ENCODE measurements at regions not wholly inside any gene's neighbourhood (a gene's known extent, or its start where the extent isn't known, plus 50 kb on each side); places are given as distances from the start of the nearest gene placed in this dataset.

DNA sequence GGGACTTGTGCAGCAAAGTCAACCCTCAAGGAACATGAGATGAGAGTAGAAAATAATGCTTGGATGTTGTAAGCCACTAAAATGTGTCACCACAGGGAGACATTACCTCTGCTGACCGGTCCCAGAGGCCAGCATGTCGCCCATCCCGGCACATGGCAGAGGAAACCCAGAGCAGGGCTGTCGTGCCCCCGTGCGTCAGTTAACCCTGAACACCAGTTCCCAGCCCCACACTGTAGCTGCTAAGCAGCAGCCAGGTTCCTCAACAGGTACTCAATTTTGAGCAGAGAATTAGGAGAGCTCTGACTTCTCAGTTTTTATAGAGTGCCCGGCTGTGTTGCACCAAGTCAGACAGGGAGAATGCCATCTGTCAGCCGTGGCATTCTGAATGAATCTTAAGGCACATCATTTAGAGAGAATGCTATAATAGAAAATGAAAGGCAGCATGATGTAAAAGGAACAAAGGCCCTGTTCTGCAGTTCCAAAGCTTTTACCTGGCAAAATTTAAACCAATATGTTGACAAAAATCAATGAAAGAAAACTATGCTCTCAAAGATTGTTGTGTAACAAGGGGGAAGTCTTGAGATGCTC is 307.9 kb downstream of the METTL4 start:
- Mint-ChIP-seq H3K36me3 (ENCODE audit: low read depth) (no peaks in the 10 kb centered on the region), H3K27ac (no peak overlapping the region), H3K27me3 (ENCODE audit: insufficient read depth) (no peaks in the 10 kb centered on the region), H3K9me3 (no peaks in the 10 kb centered on the region), H3K4me1 (peaks cover 10% of the 10 kb centered on the region), H3K4me3 (no peak overlapping the region)
- TF ChIP-seq, protein P1, sequence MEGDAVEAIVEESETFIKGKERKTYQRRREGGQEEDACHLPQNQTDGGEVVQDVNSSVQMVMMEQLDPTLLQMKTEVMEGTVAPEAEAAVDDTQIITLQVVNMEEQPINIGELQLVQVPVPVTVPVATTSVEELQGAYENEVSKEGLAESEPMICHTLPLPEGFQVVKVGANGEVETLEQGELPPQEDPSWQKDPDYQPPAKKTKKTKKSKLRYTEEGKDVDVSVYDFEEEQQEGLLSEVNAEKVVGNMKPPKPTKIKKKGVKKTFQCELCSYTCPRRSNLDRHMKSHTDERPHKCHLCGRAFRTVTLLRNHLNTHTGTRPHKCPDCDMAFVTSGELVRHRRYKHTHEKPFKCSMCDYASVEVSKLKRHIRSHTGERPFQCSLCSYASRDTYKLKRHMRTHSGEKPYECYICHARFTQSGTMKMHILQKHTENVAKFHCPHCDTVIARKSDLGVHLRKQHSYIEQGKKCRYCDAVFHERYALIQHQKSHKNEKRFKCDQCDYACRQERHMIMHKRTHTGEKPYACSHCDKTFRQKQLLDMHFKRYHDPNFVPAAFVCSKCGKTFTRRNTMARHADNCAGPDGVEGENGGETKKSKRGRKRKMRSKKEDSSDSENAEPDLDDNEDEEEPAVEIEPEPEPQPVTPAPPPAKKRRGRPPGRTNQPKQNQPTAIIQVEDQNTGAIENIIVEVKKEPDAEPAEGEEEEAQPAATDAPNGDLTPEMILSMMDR (conservative IDR thresholded peaks at IDR 0.05): no peak
- H3K36me3 ChIP-seq (ENCODE audit: control insufficient read depth, insufficient read depth, low read length): no peaks in the 10 kb centered on the region
- no peaks in the 10 kb centered on the region for H3K27me3 ChIP-seq (ENCODE audit: control insufficient read depth, insufficient read depth, low read length, poor library complexity, severe bottlenecking)
- DNase-seq: no peak
- H3K4me3 ChIP-seq (ENCODE audit: low read length): no peak overlapping the region
- no peaks in the 10 kb centered on the region for H3K4me1 ChIP-seq (ENCODE audit: control insufficient read depth, insufficient read depth, low read length)
- no peak overlapping the region for H3K9ac ChIP-seq (ENCODE audit: extremely low read depth, low read length, poor library complexity, severe bottlenecking)
- 93 to 96% methylated on average over 8 of the region's 8 CpGs for WGBS, 2 experiments (ENCODE audit: insufficient coverage in 1 of 2, insufficient read length in 1 of 2)
- H3K27ac ChIP-seq (ENCODE audit: low read depth, low read length): no peak overlapping the region
- no peaks in the 10 kb centered on the region for H3K9me3 ChIP-seq (ENCODE audit: control insufficient read depth, low read length)

DNA sequence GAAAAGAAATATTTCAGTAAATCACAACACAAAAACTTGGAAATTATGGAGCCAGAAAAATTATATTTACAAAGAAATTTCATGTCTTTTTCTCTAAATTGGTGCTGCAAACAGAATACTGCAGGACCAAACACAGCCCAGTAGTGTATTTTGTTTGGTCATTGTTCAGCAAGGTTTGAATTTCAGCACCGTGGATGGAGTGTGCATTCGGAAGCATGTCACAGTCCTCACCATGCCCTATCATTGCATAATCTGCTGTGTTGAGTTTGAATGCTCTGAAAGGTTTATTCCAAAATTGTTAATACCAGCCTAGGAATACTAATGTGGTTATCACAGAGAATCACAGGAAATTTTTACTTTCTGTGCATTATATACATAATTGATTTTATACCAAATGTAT is 296.7 kb downstream of the METTL4 start:
- Mint-ChIP-seq H3K4me1 (no peaks in the 10 kb centered on the region), H3K4me3 (no peak overlapping the region), H3K27ac (no peak overlapping the region), H3K9me3 (peaks cover 2% of the 10 kb centered on the region), H3K36me3 (ENCODE audit: low read depth) (no peaks in the 10 kb centered on the region), H3K27me3 (ENCODE audit: insufficient read depth) (peaks cover 1% of the 10 kb centered on the region)
- Histone ChIP-seq H3K9me3 (ENCODE audit: control insufficient read depth, low read length) (peaks cover 7% of the 10 kb centered on the region), H3K4me3 (ENCODE audit: low read length) (no peak overlapping the region), H3K36me3 (ENCODE audit: control insufficient read depth, insufficient read depth, low read length) (no peaks in the 10 kb centered on the region), H3K27ac (ENCODE audit: low read depth, low read length) (no peak overlapping the region), H3K27me3 (ENCODE audit: control insufficient read depth, insufficient read depth, low read length, poor library complexity, severe bottlenecking) (no peaks in the 10 kb centered on the region), H3K9ac (ENCODE audit: extremely low read depth, low read length, poor library complexity, severe bottlenecking) (no peak overlapping the region), H3K4me1 (ENCODE audit: control insufficient read depth, insufficient read depth, low read length) (no peaks in the 10 kb centered on the region)
- 91 to 93% methylated on average over 2 of the region's 2 CpGs for WGBS, 2 experiments (ENCODE audit: insufficient coverage in 1 of 2, insufficient read length in 1 of 2)
- no peak for DNase-seq
- TF ChIP-seq, protein P1 (conservative IDR thresholded peaks at IDR 0.05): no peak

DNA sequence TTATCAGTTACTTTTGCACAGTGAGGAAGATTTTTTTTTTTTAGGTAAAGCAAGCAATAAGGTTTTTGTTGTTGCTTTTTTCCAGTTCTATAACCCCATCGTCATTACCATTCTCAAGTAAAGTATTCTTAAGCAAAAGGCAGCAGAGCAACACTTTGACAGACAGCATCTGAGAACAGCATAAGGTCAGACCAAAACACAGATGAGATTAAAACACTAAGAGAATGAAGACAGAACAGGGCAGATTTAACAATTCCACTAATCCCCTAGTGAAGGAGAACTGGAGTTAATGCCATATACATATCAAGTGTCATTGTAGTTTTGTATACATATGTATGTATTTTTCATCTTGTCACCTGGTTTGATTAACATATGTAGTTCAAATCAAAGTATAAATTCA is 290.2 kb downstream of the METTL4 start:
- no peak for DNase-seq
- Histone ChIP-seq H3K9me3 (ENCODE audit: control insufficient read depth, low read length) (no peaks in the 10 kb centered on the region), H3K9ac (ENCODE audit: extremely low read depth, low read length, poor library complexity, severe bottlenecking) (no peak overlapping the region), H3K4me1 (ENCODE audit: control insufficient read depth, insufficient read depth, low read length) (no peaks in the 10 kb centered on the region), H3K27me3 (ENCODE audit: control insufficient read depth, insufficient read depth, low read length, poor library complexity, severe bottlenecking) (no peaks in the 10 kb centered on the region), H3K36me3 (ENCODE audit: control insufficient read depth, insufficient read depth, low read length) (no peaks in the 10 kb centered on the region), H3K4me3 (ENCODE audit: low read length) (no peak overlapping the region), H3K27ac (ENCODE audit: low read depth, low read length) (no peak overlapping the region)
- Mint-ChIP-seq H3K27me3 (ENCODE audit: insufficient read depth) (no peaks in the 10 kb centered on the region), H3K27ac (no peak overlapping the region), H3K9me3 (no peaks in the 10 kb centered on the region), H3K4me1 (no peaks in the 10 kb centered on the region), H3K36me3 (ENCODE audit: low read depth) (no peaks in the 10 kb centered on the region), H3K4me3 (no peak overlapping the region)
- TF ChIP-seq, protein P1 (conservative IDR thresholded peaks at IDR 0.05): no peak
- WGBS, 2 experiments (ENCODE audit: insufficient coverage in 1 of 2, insufficient read length in 1 of 2): 92% methylated on average over 1 of the region's 1 CpG; no CpG with 5 or more reads in 1 of the 2 experiments
